Common myeloid progenitor, CD34-positive (primary cell): ENCODE measurements at regions not wholly inside any gene's neighbourhood (a gene's known extent, or its start where the extent isn't known, plus 50 kb on each side); places are given as distances from the start of the nearest gene placed in this dataset.

ENCODE experiments used
- CTCF ChIA-PET: fragments of 350-600 bp; sonication (Branson Sonifier 250); formaldehyde crosslinking; loops from one replicate; lab custom pipeline; 2021; ENCODE audit warnings: antibody characterized with exemption; lab: Charles Lee
- POLR2A ChIA-PET: fragments of 350-600 bp; sonication (Branson Sonifier 250); formaldehyde crosslinking; loops from one replicate; lab custom pipeline; 2021; ENCODE audit warnings: antibody characterized with exemption; lab: Charles Lee
- DNase-seq, 3 donors: peaks; one replicate each; pipeline versions ENCODE4 v3.0.0 to v3.0.0-alpha.2; 2013
- H3K27ac ChIP-seq, 2 experiments: 1 replicate in 1 of 2; 2 replicates in 1 of 2; pipeline ENCODE4 v1.7.0; 2013; ENCODE audit warnings: inconsistent platforms in 2 of 2, low read length in 2 of 2, mild to moderate bottlenecking in 2 of 2, low read depth in 1 of 2, moderate library complexity in 1 of 2; ENCODE audit not compliant: severe bottlenecking in 2 of 2, insufficient read depth in 1 of 2, poor library complexity in 1 of 2
- H3K27me3 ChIP-seq, 5 experiments: replicated peaks in 2 of 5; 1 replicate in 3 of 5; 2 replicates in 2 of 5; pipeline versions ENCODE4 v1.6.1 to v1.7.0; 2013; ENCODE audit warnings: low read length in 4 of 5, mild to moderate bottlenecking in 2 of 5, moderate library complexity in 2 of 5, inconsistent platforms in 1 of 5; ENCODE audit not compliant: insufficient read depth in 5 of 5, control insufficient read depth in 4 of 5
- H3K36me3 ChIP-seq, 4 experiments: 1 replicate in 2 of 4; 2 replicates in 2 of 4; pipeline versions ENCODE4 v1.6.1 to v1.7.0; 2013; ENCODE audit warnings: low read length in 3 of 4, control low read depth in 1 of 4, mild to moderate bottlenecking in 1 of 4; ENCODE audit not compliant: control insufficient read depth in 4 of 4, insufficient read depth in 4 of 4
- H3K4me1 ChIP-seq, 4 experiments: 1 replicate in 3 of 4; 2 replicates in 1 of 4; pipeline versions ENCODE4 v1.6.1 to v1.7.1; 2013; ENCODE audit warnings: low read length in 3 of 4, mild to moderate bottlenecking in 3 of 4, control low read depth in 1 of 4, inconsistent platforms in 1 of 4, moderate library complexity in 1 of 4; ENCODE audit not compliant: control insufficient read depth in 4 of 4, insufficient read depth in 4 of 4; ENCODE audit errors: control extremely low read depth in 1 of 4
- H3K4me3 ChIP-seq, 7 experiments: 1 replicate in 4 of 7; 2 replicates in 3 of 7; pipeline versions ENCODE4 v1.5.1 to v1.7.0; 2013; ENCODE audit warnings: mild to moderate bottlenecking in 7 of 7, low read length in 6 of 7, moderate library complexity in 6 of 7, inconsistent platforms in 2 of 7, low read depth in 2 of 7, control low read depth in 1 of 7; ENCODE audit not compliant: insufficient read depth in 4 of 7, control insufficient read depth in 1 of 7; ENCODE audit errors: extremely low read depth in 1 of 7
- H3K9me3 ChIP-seq, 5 experiments: 1 replicate in 4 of 5; 2 replicates in 1 of 5; pipeline versions ENCODE4 v1.6.1 to v1.7.1; 2013; ENCODE audit warnings: low read length in 4 of 5, mild to moderate bottlenecking in 2 of 5, inconsistent platforms in 1 of 5, low read depth in 1 of 5, moderate library complexity in 1 of 5; ENCODE audit not compliant: control insufficient read depth in 4 of 5, insufficient read depth in 2 of 5; ENCODE audit errors: control extremely low read depth in 1 of 5
- WGBS: methylation state at CpG from one replicate; pipeline ENCODE4 v1.1.5; 2013; ENCODE audit not compliant: insufficient coverage; 5-methylcytosine and 5-hydroxymethylcytosine counted together

DNA sequence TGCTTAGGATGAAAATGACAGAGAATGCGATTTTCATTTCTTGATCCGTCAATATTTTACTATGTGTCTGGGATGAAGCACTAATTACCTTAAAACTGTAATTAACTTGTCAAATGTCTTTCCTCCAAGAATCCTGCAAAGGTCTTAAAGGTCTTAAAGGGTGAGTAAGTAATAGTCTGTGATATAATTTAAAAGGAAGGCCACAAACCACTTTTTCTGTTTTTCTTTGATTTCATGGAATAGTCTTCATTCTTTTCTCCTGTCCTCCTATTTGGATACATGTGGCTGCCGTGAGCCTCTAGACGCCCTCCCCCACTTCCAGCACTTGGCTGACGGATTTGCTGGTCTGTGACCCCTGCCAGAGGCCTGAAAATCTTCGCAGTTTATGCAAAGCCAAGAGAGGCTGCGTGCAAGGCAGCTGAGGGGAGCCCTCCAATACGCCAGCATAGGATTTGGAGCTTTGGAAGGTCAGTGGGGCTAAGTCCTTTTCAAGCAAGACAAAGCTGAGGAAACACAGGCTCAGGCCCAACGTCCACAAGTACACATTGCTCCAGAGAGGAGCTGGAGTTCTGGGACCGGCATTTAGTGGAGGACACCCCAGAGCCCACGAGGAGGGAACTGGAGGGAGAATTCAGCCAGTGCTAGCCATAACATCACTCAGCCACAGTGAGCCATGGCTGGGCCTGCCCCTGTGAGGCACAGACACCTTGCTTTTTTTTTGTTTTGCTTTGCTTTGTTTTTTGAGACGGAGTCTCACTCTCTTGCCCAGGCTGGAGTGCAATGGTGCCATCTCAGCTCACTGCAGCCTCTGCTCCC, 382.6 kb downstream of the SMOC2 start:
- ChIA-PET POLR2A (no interaction called here), CTCF (interaction anchor here (0.6 kb wide), 1 partner anchor 65 kb away, joined by 3 read pairs; no protein-coding TSS in a partner anchor)
- peaks cover 0 to 4% (median 3%) of the 10 kb centered on the region in 5 experiments for H3K9me3 ChIP-seq
- WGBS: 72% methylated on average over 8 of the region's 12 CpGs
- no peak overlapping the region for H3K27ac ChIP-seq
- no peaks in the 10 kb centered on the region for H3K27me3 ChIP-seq
- no peak overlapping the region for H3K4me3 ChIP-seq
- no peaks in the 10 kb centered on the region for H3K36me3 ChIP-seq
- no peaks in the 10 kb centered on the region for H3K4me1 ChIP-seq
- no peak for DNase-seq

DNA sequence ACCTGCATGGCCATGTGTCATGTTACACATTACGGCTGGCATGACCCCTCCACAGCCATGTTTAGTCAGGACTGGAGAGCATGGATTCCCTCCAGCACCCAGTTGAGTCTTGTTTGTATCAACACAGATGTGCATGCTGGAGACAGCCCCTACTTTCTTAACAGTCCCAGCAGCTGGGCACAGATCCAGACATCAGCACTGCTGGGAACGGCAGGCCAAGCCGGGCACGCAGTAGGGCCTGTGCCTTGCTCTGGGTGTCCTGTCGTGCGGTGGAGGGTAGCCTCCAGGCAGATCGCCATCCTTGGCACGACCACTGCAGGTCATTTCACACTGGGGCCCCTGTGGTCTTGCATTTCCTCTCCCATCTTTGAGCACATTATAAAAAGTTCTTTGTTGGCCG, 381.4 kb downstream of the SMOC2 start:
- Histone ChIP-seq H3K9me3 (peaks cover 0 to 8% (median 3%) of the 10 kb centered on the region in 5 experiments), H3K36me3 (no peaks in the 10 kb centered on the region), H3K27ac (no peak overlapping the region), H3K27me3 (no peaks in the 10 kb centered on the region), H3K4me3 (no peak overlapping the region), H3K4me1 (no peaks in the 10 kb centered on the region)
- ChIA-PET POLR2A (interaction anchor here (0.7 kb wide), 1 partner anchor 603 kb away, joined by 4 read pairs; no protein-coding TSS in a partner anchor), CTCF (no interaction called here)
- DNase-seq: no peak
- 75% methylated on average over 8 of the region's 9 CpGs for WGBS

DNA sequence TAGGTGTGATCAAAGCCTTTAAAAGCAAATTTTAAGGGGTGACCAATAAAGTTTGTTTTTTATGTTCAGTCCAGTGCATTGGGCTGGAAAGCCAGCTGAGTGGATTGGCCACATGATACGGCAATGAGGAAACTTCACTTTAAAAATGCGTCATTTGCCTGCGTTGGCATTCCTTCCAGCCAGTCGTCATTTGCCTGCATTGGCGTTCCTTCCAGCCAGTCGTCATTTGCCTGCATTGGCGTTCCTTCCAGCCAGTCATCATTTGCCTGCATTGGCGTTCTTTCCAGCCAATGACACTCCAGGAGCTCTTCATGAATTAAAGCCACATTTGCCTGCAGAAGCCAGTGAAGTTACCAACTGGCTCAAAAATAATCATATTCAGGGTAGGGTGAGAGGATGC, 378.6 kb downstream of the SMOC2 start:
- POLR2A ChIA-PET: no interaction called here
- DNase-seq: no peak
- H3K36me3 ChIP-seq: no peaks in the 10 kb centered on the region
- no peak overlapping the region for H3K4me3 ChIP-seq
- no peak overlapping the region for H3K27ac ChIP-seq
- CTCF ChIA-PET: no interaction called here
- no peaks in the 10 kb centered on the region for H3K4me1 ChIP-seq
- 85% methylated on average over 8 of the region's 8 CpGs for WGBS
- H3K9me3 ChIP-seq: peaks cover 0 to 13% (median 4%) of the 10 kb centered on the region in 5 experiments
- no peaks in the 10 kb centered on the region for H3K27me3 ChIP-seq

GRCh38 chr6:168817558-168818159, 376.7 kb downstream of the SMOC2 start:
- Histone ChIP-seq H3K27ac (no peak overlapping the region), H3K4me3 (no peak overlapping the region), H3K36me3 (no peaks in the 10 kb centered on the region), H3K4me1 (no peaks in the 10 kb centered on the region), H3K9me3 (peaks cover 0 to 13% (median 3%) of the 10 kb centered on the region in 5 experiments), H3K27me3 (no peaks in the 10 kb centered on the region)
- WGBS: no CpG with 5 or more reads among the region's 1 CpG
- ChIA-PET CTCF (no interaction called here), POLR2A (no interaction called here)
- DNase-seq: no peak

- no peaks in the 10 kb centered on the region for H3K27me3 ChIP-seq
- no peaks in the 10 kb centered on the region for H3K36me3 ChIP-seq
- 48% methylated on average over 4 of the region's 5 CpGs for WGBS
- ChIA-PET CTCF (no interaction called here), POLR2A (no interaction called here)
- H3K4me1 ChIP-seq: no peaks in the 10 kb centered on the region
- no peak for DNase-seq
- H3K4me3 ChIP-seq: no peak overlapping the region
- H3K9me3 ChIP-seq: peaks cover 0 to 13% (median 3%) of the 10 kb centered on the region in 5 experiments
- H3K27ac ChIP-seq: no peak overlapping the region
These were observed 374.2 kb downstream of the SMOC2 start for GRCh38 chr6:168815229-168815628.

- POLR2A ChIA-PET: no interaction called here
- Histone ChIP-seq H3K36me3 (no peaks in the 10 kb centered on the region), H3K27me3 (no peaks in the 10 kb centered on the region), H3K9me3 (no peaks in the 10 kb centered on the region), H3K4me1 (no peaks in the 10 kb centered on the region), H3K27ac (no peak overlapping the region), H3K4me3 (no peak overlapping the region)
- CTCF ChIA-PET: no interaction called here
- 98% methylated on average over 5 of the region's 6 CpGs for WGBS
- no peak for DNase-seq
These were observed 367.2 kb downstream of the SMOC2 start for GRCh38 chr6:168808232-168808631.

- WGBS: 100% methylated on average over 1 of the region's 2 CpGs
- no peaks in the 10 kb centered on the region for H3K4me1 ChIP-seq
- ChIA-PET POLR2A (no interaction called here), CTCF (no interaction called here)
- no peaks in the 10 kb centered on the region for H3K36me3 ChIP-seq
- no peak overlapping the region for H3K27ac ChIP-seq
- DNase-seq: no peak
- no peak overlapping the region for H3K4me3 ChIP-seq
- H3K27me3 ChIP-seq: no peaks in the 10 kb centered on the region
- peaks cover 0 to 3% (median 0%) of the 10 kb centered on the region in 5 experiments for H3K9me3 ChIP-seq
These were observed 363.3 kb downstream of the SMOC2 start for GRCh38 chr6:168804331-168804730.
